Left renal cortex interstitium (tissue), 4 donors: ENCODE measurements at regions not wholly inside any gene's neighbourhood (a gene's known extent, or its start where the extent isn't known, plus 50 kb on each side); places are given as distances from the start of the nearest gene placed in this dataset.
"Not testable (repeated sequence)": the region's sequence is repeated elsewhere in the genome, so short reads cannot be mapped to it uniquely, and the experiment has no call there.

Experiments used
- DNase-seq, 4 donors: peaks; one replicate each; pipeline ENCODE4 v3.0.0-alpha.2; 2013; ENCODE audit warnings: low read depth in 4 of 4, low spot score in 2 of 4, missing footprints in 1 of 4

DNA sequence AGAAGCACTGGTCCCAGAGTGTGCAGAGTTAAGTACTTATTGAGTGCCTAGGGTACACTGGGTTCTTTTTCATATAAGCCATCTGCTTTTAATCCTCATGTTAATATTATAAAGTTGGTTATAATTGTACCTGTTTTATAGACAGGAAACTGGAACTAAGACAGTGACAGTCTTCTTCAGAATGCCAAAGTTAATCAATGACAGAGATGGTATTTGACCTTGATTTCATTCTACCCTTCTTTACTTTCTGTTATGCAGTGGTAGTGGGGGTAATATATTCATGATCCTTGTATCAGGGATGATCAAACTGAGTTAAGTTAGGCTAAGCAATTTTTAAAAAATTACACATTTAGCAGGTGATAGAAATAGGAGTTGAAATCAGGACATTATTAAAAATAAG, 108.6 kb upstream of the GOT2 start:
- no peak for DNase-seq

DNA sequence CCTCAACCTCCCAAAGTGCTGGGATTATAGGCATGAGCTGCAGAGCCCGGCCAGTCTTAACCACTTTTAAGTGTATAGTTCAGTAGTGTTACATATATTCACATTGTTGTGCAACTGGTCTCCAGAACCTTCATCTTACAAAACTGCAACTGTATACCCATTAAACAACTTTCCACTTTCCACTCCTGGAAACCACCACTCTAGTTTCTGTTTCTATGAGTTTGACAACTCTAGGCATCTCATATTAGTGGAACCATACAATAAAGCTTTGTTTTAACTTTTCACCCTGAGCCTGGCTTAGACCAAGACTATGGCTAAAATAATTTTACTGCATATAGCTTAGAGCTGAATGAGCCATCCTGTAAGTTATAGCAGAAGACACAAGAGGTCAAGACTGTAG, 108.0 kb upstream of the GOT2 start:
- DNase-seq, result no peak

DNA sequence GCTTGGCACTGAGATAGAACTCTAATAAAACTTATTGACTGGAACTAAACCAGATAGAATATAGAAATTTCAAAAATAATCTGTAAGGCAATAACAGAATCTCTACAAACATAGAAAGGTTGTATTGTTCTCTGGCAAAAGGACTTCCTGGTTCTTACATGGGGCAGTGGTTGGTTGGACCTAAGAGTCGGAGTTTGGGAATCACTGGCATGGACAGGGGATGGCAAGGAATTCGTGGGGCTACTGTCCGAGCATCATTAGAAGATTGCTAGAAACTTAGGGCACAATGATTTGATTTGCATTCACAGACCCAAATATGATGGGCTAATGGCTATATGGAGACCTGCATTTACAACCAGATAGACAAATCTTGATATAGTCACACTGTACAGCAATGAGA, 103.8 kb upstream of the GOT2 start:
- no peak for DNase-seq

DNA sequence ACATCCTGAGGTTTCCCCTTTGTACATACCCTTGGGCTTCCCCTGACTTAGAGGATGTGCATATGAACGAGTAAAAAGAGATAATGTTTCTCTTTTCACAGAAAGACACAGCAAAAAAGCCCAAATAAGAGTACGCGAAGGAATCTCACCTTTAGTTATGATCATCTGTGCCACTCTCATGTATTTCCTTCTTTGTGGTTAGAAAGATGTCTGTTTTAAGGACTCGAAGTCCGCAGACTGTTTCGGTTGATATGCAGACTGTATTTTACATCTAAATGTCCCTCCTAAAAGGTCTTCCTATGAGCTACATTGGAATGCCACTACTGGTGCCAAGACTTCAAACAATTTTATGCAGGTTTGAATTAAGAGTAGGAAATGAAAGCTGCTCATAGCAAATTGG, 102.3 kb upstream of the GOT2 start:
- no peak for DNase-seq

DNA sequence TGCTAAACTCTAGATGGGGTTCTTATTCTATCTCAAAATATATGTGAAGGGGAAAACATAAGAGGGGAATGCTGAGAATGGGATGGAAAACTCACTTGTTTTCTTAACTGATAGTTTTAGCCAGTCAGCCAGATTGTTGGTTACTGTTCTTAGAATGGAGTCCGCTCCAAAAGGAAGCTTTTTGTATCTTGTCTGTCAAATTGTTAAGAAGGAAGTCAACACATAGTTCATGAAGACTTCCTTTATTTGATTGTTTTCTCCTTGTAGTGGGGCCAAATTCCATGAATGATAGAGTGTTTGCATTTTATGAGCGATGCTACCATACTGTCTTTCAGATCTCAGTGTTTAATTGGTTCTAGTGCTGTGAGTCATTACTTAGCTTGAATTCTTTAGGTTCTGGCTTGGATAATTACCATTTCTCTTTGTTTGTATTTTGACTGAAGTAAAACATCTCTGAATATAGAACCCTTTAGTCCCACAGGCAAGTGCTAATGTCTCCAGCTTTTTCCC, 98.3 kb upstream of the GOT2 start:
- no peak for DNase-seq

DNA sequence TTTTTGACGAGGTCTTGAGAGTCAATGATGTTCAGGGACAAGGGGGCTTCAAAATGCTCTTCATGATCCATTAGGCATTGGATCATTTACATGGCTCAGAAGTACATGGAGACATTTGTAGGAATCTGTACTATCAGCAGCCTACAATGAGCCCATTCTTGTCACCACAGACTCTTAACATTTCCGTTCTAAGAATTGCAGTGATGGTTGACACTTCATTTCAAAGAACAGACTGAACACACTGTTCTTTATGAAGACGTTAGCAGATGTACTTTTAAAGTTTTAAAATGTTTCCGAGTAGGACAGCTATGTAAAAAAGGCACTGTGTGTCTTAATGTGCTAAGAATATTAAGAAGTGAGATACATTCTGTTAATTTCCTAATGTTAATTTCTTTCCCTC, 97.3 kb upstream of the GOT2 start:
- no peak for DNase-seq

DNA sequence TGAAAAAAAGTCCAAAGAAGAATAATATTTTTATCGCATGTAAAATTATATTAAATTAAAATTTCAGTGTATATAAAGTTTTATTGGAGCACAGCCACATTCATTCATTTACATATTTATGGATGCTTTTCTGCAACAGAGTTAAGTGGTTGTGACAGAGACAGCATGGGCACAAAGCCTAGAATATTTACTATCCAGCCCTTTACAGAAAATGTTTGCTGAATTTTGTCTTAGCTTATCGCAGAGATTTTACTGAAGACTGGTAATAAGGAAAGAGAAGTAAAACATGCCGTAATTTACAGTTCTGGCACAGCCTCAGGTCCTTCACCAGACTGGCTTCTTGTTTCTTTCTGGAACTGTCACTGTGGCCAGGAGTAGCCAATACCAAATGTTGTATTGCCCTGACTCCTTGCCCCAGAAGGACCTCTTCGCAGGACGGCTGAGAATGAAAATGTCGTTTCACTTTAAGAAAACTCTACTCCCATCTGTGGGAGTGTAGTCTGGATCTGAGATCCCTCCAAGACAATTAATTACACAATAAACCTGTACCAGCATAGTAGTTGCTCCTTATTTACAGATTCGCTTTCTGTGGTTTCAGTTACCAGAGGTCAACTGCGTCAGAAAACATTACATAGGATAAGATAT, 94.9 kb upstream of the GOT2 start:
- DNase-seq, result peak in 1 of 4 donors; percentile 64

DNA sequence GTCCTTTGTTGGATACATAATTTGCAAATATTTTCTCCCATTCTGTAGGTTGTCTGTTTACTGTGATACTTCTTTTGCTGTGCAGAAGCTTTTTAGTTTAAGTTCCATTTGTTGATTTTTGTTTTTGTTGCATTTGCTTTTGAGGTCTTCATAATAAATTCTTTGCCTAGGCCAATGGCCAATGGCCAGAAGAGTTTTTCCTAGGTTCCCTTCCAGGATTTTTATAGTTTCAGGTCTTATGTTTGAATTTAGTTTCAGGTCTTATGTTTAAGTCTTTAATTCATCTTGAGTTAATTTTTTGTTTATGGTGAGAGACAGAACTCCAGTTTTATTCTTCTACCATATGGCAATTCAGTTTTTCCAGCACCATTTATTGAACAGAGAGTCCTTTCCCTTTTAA, 90.1 kb upstream of the GOT2 start:
- no peak for DNase-seq

DNA sequence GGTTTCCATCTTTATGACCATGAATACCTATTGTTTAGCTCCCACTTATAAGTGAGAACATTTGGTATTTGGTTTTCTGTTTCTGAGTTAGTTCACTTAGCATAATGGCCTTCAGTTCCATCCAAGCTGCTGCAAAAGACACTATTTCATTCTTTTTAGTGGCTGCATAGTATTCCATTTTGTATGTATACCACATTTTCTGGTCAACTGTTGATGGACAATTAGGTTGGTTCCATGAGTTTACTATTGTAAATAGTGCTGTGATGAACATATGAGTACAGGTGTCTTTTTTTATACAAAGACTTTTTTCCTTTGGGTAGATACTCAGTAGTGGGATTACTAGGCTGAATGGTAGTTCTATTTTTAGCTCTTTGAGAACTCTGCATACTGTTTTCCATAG, 87.8 kb upstream of the GOT2 start:
- no peak for DNase-seq

DNA sequence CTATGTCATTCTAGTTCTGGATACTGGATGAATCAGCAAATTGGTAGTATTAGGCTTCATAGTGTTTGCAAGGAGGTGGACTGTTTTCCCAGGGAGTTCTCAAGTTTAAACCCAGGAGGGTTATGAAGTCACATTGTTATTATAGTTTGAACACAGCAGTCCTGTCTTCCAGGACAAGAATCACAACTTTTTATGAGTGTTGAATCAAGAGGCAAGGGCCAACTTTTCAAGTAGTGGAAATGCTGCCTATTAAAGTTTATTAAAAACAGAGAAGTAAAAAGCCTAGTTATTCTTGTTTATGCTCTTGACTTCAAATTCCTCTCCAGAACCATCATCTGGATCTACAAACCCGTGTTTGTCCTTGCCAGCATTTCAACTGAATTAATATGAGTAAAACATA, 86.3 kb upstream of the GOT2 start:
- no peak for DNase-seq

DNA sequence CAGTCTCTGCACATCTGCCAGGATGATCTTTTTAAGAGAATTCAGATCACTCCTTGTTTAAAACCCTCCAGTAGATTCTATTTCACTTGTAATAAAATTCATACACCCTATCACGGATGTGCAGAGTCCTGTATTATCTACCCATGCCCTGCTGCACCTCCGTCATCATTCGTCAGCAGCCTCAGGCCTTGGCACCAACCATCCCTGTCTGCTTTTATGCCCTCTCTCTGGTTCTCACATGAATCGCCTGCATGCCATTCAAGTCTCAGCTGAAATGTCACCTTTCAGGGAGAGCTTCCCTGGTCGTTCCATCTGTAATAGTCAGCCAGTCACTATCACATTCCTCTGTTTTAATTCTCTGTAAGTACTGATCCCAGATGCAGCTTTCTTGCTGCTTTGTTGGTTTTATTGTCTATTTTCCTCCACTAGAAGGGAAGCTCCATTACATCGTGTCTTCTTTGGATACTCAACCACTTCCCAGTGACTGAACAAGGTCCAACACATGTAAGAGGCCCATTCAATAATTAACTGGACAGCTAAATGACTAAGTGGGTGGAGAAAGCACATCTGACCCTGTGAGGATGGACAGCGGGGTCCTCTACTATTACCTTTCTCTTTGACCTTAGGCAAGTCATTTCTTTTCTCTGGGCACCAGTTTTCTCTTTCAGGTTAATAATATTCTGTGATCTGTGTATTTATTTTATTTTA, 81.2 kb upstream of the GOT2 start:
- DNase-seq, result no peak

DNA sequence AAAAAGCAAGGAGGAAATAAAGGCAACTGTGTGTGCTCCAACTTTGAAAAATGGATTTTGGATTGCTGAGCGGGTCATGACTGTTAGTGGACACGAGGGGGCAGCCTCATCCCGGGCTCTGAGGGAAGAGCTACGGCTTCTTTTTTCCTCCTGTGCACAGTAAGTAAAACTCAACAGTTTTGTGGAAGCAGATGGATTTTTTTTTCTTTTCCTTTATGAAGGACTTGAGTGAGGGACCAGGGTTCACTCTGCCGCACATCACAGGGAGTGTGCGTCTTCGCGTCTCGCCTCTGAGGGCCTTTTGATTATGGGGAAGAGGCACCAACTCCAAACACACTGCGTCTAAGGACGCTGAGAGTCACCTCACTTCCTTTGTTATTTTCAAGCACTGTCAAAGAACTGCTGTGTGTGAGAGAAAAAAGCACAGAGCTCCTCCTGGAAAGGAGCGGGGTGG, 80.3 kb upstream of the GOT2 start:
- no peak for DNase-seq

DNA sequence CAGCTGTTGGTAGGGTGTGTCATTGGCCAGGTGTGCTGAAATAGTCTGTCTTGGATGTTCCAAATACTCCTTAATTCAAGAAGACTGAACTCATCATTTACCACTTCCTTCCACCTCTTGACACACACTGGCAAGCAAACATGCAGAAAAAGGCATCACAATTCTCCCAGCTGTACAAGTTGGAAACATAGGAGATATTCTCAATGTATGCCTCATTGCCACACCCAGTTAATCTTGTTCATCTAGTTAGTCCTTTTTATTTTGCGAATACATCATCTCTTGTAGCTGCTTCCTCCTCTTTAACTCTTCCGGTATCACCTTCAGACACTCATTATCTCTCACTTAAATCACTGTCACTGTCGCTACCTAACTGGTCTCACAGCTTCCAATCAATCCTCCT, 75.1 kb upstream of the GOT2 start:
- no peak for DNase-seq

DNA sequence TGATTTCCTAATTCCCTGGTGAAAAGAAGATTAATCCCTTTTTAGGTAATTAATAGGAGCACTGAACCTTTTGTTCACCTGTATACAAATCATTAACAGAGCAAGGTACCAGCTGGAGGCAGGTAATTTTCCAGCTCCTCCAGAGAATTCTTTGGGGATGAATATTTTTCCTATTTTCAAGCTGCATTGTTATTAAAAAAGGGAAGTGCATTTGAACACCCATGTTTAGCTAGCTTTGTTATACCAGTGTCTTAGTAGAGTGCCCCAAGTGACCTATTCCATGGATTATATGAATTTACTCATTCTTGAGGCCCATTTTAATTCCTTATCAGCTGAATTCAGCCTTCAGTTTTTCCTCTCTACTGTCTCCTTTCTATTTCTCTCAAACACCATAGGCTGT, 73.2 kb upstream of the GOT2 start:
- DNase-seq, result no peak

DNA sequence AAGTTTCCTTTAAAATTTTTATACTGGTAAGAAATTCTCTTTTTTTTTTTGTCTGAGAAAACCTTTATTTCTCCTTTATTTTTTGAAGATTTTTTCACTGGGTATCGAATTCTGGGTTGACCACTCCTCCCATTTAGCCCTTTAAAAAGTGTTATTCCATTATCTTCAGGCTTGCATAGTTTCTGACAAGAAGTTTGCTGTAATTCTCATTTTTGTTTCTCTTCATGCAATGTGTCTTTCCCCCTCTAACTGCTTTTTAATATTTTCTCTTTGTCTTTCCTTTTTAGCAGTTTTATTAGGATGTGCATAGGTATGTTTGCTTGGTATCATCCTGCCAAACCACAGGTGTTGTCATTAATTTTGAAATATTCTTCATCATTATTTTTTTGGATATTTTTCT, 67.7 kb upstream of the GOT2 start:
- DNase-seq, result no peak

DNA sequence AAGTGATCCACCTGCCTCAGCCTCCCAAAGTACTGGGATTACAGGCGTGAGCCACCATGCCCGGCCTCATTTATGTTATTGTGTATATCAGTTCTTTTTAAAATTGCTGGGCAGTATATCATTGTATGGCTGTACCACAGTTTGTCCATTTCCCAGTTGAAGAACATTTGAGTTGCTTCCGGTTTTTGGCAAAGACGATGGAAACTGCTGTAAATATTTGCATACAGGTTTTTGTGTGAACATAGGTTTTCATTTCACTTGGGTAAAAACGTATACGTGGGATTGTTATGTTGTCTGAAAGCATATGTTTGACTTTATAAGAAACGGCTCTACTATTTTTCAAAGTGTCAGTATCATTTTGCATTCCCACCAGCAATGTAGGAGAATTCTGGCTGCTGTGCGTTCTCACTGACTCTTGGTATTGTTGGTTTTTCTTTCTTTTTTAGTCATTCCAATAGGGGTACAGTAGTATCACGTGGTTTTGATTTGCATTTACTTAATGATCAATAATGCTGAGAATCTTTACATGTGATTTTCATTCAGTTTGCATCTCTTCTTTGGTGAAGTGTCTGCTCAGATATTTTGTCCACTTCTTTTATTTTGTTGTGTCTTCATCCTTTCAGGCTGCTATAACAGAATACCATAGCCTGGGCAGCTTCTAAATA, 63.2 kb upstream of the GOT2 start:
- no peak for DNase-seq

DNA sequence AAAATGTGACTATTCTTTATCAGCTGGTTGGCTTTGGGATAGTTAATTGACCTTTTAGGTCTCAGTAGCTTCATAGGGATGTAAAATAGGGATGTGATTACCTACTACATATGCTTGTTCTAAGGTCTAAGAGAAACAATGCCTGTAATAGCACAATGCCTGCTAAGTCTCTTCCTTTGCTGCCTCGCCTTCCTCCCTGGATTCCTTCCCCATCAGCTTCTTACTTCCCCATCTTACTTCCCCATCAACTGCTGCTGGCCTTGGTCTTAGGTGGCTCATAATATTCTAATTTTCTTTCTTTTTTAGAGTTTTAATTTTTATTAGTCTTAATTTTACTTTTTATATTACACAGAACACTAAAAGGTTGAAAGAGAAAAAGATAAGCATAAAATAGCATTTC, 59.2 kb upstream of the GOT2 start:
- DNase-seq, result no peak

DNA sequence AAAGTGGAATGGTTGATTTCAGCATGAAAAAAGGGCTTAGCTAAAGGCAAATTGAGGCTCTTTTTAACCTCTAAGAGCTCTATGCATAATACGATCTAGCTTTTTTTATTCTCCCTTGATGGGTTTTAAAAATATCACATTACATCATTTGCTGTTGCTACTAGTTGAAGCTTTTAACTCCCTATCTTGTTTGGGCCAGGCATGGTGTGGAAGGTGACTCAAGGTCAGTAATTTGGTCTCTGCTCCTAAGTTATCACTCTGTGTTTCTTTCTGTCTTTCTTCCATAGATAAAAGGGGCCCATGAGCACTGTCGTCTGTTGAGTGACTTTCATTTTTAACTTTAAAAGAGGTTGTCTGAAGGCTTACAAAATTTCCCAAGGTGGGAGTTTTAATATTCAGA, 58.1 kb upstream of the GOT2 start:
- no peak for DNase-seq

DNA sequence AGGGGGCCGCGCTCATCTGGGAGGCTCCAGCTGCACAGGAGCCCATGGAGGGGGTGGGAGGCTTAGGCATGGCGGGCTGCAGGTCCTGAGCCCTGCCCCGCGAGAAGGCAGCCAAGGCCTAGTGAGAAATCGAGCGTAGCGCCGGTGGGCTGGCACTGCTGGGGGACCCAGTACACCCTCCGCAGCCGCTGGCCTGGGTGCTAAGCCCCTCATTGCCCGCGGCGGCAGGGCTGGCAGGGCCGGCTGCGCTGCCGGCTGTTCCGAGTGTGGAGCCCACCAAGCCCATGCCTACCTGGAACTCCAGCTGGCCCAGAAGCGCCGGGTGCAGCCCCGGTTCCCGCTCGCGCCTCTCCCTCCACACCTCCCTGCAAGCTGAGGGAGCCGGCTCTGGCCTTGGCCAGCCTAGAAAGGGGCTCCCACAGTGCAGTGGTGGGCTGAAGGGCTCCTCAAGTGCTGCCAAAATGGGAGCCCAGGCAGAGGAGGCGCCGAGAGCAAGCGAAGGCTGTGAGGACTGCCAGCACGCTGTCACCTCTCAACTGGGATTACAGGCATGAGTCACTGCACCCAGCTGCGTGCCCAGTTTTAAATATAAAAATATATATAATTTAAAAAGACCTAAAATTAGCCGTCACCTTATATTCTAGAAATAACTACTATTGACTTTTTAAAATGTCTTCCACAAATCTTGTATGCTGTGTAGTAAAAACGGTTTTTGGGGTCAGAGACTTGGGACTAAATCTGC, 56.9 kb upstream of the GOT2 start:
- DNase-seq, result not testable (repeated sequence)

DNA sequence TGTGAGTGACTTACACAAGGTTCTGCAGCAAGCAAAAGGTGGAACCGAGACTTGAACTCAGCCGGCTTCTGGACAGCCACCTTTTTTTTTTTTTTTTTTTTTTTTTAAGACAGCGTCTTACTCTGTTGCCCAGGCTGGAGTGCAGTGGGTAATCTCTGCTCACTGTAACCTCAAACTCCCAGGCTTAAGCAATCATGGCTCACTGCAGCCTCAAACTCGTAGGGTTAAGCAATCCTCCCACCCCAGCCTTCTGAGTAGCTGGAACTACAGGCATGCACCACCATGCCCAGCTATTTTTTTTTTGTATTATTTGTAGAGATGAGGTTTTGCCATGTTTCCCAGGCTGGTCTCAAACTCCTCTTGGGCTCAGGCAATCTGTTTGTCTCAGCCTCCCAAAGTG, 55.2 kb upstream of the GOT2 start:
- no peak for DNase-seq
